ENCODE measurements at regions not wholly inside any gene's neighbourhood (a gene's known extent, or its start where the extent isn't known, plus 50 kb on each side); places are given as distances from the start of the nearest gene placed in this dataset.
"Not testable (repeated sequence)": the region's sequence is repeated elsewhere in the genome, so short reads cannot be mapped to it uniquely, and the experiment has no call there.

GRCh38 chr3:34882764-34883163 lies 756.6 kb upstream of the ARPP21 start:
- no peak for FAIRE-seq
- DNase-seq (ENCODE audit: insufficient read length) = no peak
- TF ChIP-seq POLR2A (IDR thresholded peaks at IDR 0.05; ENCODE audit: low read depth, low read length) = no peak
- TF ChIP-seq TAF1 (IDR thresholded peaks at IDR 0.05; ENCODE audit: borderline replicate concordance, low read depth, low read length) = no peak
- no peak for TF ChIP-seq POLR2AphosphoS5 (IDR thresholded peaks at IDR 0.05; ENCODE audit: low read depth, low read length)

GRCh38 chr3:34884007-34884406 lies 755.3 kb upstream of the ARPP21 start:
- no peak for TF ChIP-seq TAF1 (IDR thresholded peaks at IDR 0.05; ENCODE audit: borderline replicate concordance, low read depth, low read length)
- no peak for TF ChIP-seq POLR2A (IDR thresholded peaks at IDR 0.05; ENCODE audit: low read depth, low read length)
- no peak for TF ChIP-seq POLR2AphosphoS5 (IDR thresholded peaks at IDR 0.05; ENCODE audit: low read depth, low read length)
- no peak for DNase-seq (ENCODE audit: insufficient read length)
- no peak for FAIRE-seq

- FAIRE-seq (no peak), DNase-seq (ENCODE audit: insufficient read length) (no peak)
- no peak for TF ChIP-seq POLR2AphosphoS5 (IDR thresholded peaks at IDR 0.05; ENCODE audit: low read depth, low read length)
- TF ChIP-seq TAF1 (IDR thresholded peaks at IDR 0.05; ENCODE audit: borderline replicate concordance, low read depth, low read length) = no peak
- TF ChIP-seq POLR2A (IDR thresholded peaks at IDR 0.05; ENCODE audit: low read depth, low read length) = no peak
Observed at GRCh38 chr3:34886443-34886842, 752.9 kb upstream of the ARPP21 start.

- DNase-seq (ENCODE audit: insufficient read length) (no peak), FAIRE-seq (no peak)
- TF ChIP-seq TAF1 (IDR thresholded peaks at IDR 0.05; ENCODE audit: borderline replicate concordance, low read depth, low read length) = no peak
Observed at GRCh38 chr3:34889641-34890040, 749.7 kb upstream of the ARPP21 start.

GRCh38 chr3:34890247-34890646 lies 749.1 kb upstream of the ARPP21 start:
- FAIRE-seq (no peak), DNase-seq (ENCODE audit: insufficient read length) (no peak)
- TF ChIP-seq TAF1 (IDR thresholded peaks at IDR 0.05; ENCODE audit: borderline replicate concordance, low read depth, low read length) = no peak
- TF ChIP-seq POLR2AphosphoS5 (IDR thresholded peaks at IDR 0.05; ENCODE audit: low read depth, low read length) = no peak
- TF ChIP-seq POLR2A (IDR thresholded peaks at IDR 0.05; ENCODE audit: low read depth, low read length) = no peak

GRCh38 chr3:34891941-34892340 lies 747.4 kb upstream of the ARPP21 start:
- DNase-seq (ENCODE audit: insufficient read length) (no peak), FAIRE-seq (no peak)
- TF ChIP-seq POLR2AphosphoS5 (IDR thresholded peaks at IDR 0.05; ENCODE audit: low read depth, low read length) = no peak
- no peak for TF ChIP-seq TAF1 (IDR thresholded peaks at IDR 0.05; ENCODE audit: borderline replicate concordance, low read depth, low read length)
- TF ChIP-seq POLR2A (IDR thresholded peaks at IDR 0.05; ENCODE audit: low read depth, low read length) = no peak

GRCh38 chr3:34895841-34896240 lies 743.5 kb upstream of the ARPP21 start:
- DNase-seq (ENCODE audit: insufficient read length) (no peak), FAIRE-seq (no peak)
- TF ChIP-seq POLR2A (IDR thresholded peaks at IDR 0.05; ENCODE audit: low read depth, low read length) (no peak), POLR2AphosphoS5 (IDR thresholded peaks at IDR 0.05; ENCODE audit: low read depth, low read length) (no peak), TAF1 (IDR thresholded peaks at IDR 0.05; ENCODE audit: borderline replicate concordance, low read depth, low read length) (no peak)

- not testable (repeated sequence) for FAIRE-seq; DNase-seq (ENCODE audit: insufficient read length)
Observed at GRCh38 chr3:34909679-34910078, 729.6 kb upstream of the ARPP21 start.

- no peak for TF ChIP-seq POLR2A (IDR thresholded peaks at IDR 0.05; ENCODE audit: low read depth, low read length)
- no peak for TF ChIP-seq POLR2AphosphoS5 (IDR thresholded peaks at IDR 0.05; ENCODE audit: low read depth, low read length)
- no peak for TF ChIP-seq TAF1 (IDR thresholded peaks at IDR 0.05; ENCODE audit: borderline replicate concordance, low read depth, low read length)
- no peak for FAIRE-seq
- no peak for DNase-seq (ENCODE audit: insufficient read length)
Observed at GRCh38 chr3:34919025-34919424, 720.3 kb upstream of the ARPP21 start.

- TF ChIP-seq TAF1 (IDR thresholded peaks at IDR 0.05; ENCODE audit: borderline replicate concordance, low read depth, low read length) (no peak), POLR2A (IDR thresholded peaks at IDR 0.05; ENCODE audit: low read depth, low read length) (no peak), POLR2AphosphoS5 (IDR thresholded peaks at IDR 0.05; ENCODE audit: low read depth, low read length) (no peak)
- DNase-seq (ENCODE audit: insufficient read length) = no peak
- FAIRE-seq = no peak
Observed at GRCh38 chr3:34920806-34921205, 718.5 kb upstream of the ARPP21 start.

GRCh38 chr3:34924961-34925360 lies 714.4 kb upstream of the ARPP21 start:
- TF ChIP-seq POLR2A (IDR thresholded peaks at IDR 0.05; ENCODE audit: low read depth, low read length) (no peak), TAF1 (IDR thresholded peaks at IDR 0.05; ENCODE audit: borderline replicate concordance, low read depth, low read length) (no peak), POLR2AphosphoS5 (IDR thresholded peaks at IDR 0.05; ENCODE audit: low read depth, low read length) (no peak)
- no peak for FAIRE-seq

GRCh38 chr3:34925851-34926250 lies 713.5 kb upstream of the ARPP21 start:
- no peak for FAIRE-seq
- TF ChIP-seq POLR2A (IDR thresholded peaks at IDR 0.05; ENCODE audit: low read depth, low read length) (no peak), POLR2AphosphoS5 (IDR thresholded peaks at IDR 0.05; ENCODE audit: low read depth, low read length) (no peak), TAF1 (IDR thresholded peaks at IDR 0.05; ENCODE audit: borderline replicate concordance, low read depth, low read length) (no peak)
- DNase-seq (ENCODE audit: insufficient read length) = no peak

More at GRCh38 chr3:34924961-34925360, 714.4 kb upstream of the ARPP21 start:
- no peak for DNase-seq (ENCODE audit: insufficient read length)

GRCh38 chr3:34929036-34929435 lies 710.3 kb upstream of the ARPP21 start:
- no peak for DNase-seq (ENCODE audit: insufficient read length)
- no peak for FAIRE-seq
- TF ChIP-seq POLR2AphosphoS5 (IDR thresholded peaks at IDR 0.05; ENCODE audit: low read depth, low read length) (no peak), POLR2A (IDR thresholded peaks at IDR 0.05; ENCODE audit: low read depth, low read length) (no peak), TAF1 (IDR thresholded peaks at IDR 0.05; ENCODE audit: borderline replicate concordance, low read depth, low read length) (no peak)

Data from GM12892 (cell line).